ENCODE measurements at regions not wholly inside any gene's neighbourhood (a gene's known extent, or its start where the extent isn't known, plus 50 kb on each side); places are given as distances from the start of the nearest gene placed in this dataset.

GRCh38 chr4:186810613-186811150, 87.0 kb upstream of the FAT1 start:
- no peak for TF ChIP-seq CTCF (conservative IDR thresholded peaks at IDR 0.05; ENCODE audit: low read depth, low read length)
- TF ChIP-seq CEBPB (IDR thresholded peaks at IDR 0.05; ENCODE audit: low read depth, low read length), result no peak
- TF ChIP-seq MAFK (IDR thresholded peaks at IDR 0.05; ENCODE audit: low read depth, low read length), result no peak
